DOHH2 (cell line): ENCODE measurements at regions not wholly inside any gene's neighbourhood (a gene's known extent, or its start where the extent isn't known, plus 50 kb on each side); places are given as distances from the start of the nearest gene placed in this dataset.

ENCODE experiments used
- CTCF ChIP-seq: fragments of 200-600 bp; sonication (generic); IDR thresholded peaks from one replicate; pipeline ENCODE4 v1.5.1; 2014; ENCODE audit warnings: antibody characterized with exemption, mild to moderate bottlenecking, low read depth, low read length; ENCODE audit not compliant: poor library complexity, severe bottlenecking
- EZH2phosphoT487 ChIP-seq: fragments of 200-600 bp; sonication (generic); IDR thresholded peaks from 2 replicates; pipeline ENCODE4 v1.6.1; 2017; ENCODE audit warnings: borderline replicate concordance, mild to moderate bottlenecking, antibody characterized with exemption, low read length, moderate library complexity, mixed read lengths

- no peak for TF ChIP-seq CTCF
- no peak for TF ChIP-seq EZH2phosphoT487
Measured at GRCh38 chr4:53890461-53890860, 173.9 kb downstream of the CHIC2 start.
